A673 (cell line): ENCODE measurements at regions not wholly inside any gene's neighbourhood (a gene's known extent, or its start where the extent isn't known, plus 50 kb on each side); places are given as distances from the start of the nearest gene placed in this dataset.

ENCODE experiments used
- BruUV-seq: library from RNA; stranded (reverse); fragments of 400-500 nt; replicated peaks from 2 replicates; lab custom pipeline; 2021; lab: Mats Ljungman, UMichigan
- CTCF ChIA-PET: fragments of 300-600 bp; sonication (Branson Sonifier 250); formaldehyde crosslinking; loops from one replicate; lab custom pipeline; 2022; ENCODE audit warnings: antibody characterized with exemption; lab: Charles Lee
- POLR2A ChIA-PET: fragments of 300-600 bp; sonication (Branson Sonifier 250); formaldehyde crosslinking; loops from one replicate; lab custom pipeline; 2022; ENCODE audit warnings: antibody characterized with exemption; ENCODE audit not compliant: low non-redundant PET; lab: Charles Lee
- DNase-seq: peaks from one replicate; pipeline ENCODE4 v3.0.0-alpha.2; 2015; ENCODE audit warnings: low spot score
- H3K27ac ChIP-seq: fragments of 200-600 bp; sonication (generic); 2 replicates; pipeline ENCODE4 v1.5.1; 2016; ENCODE audit warnings: mixed run types, low read depth, mild to moderate bottlenecking, mixed read lengths, antibody characterized with exemption, low read length; ENCODE audit not compliant: poor library complexity, severe bottlenecking
- H3K27me3 ChIP-seq: fragments of 200-600 bp; sonication (generic); replicated peaks from 2 replicates; pipeline ENCODE4 v1.6.1; 2017; ENCODE audit warnings: mixed run types, low read depth, mild to moderate bottlenecking, mixed read lengths, antibody characterized with exemption, low read length; ENCODE audit not compliant: insufficient read depth, poor library complexity
- H3K36me3 ChIP-seq: fragments of 200-600 bp; sonication (generic); 2 replicates; pipeline ENCODE4 v1.6.1; 2016; ENCODE audit warnings: mixed run types, mild to moderate bottlenecking, mixed read lengths, antibody characterized with exemption, low read length; ENCODE audit not compliant: insufficient read depth, poor library complexity, severe bottlenecking
- H3K4me1 ChIP-seq: fragments of 200-600 bp; sonication (generic); 2 replicates; pipeline ENCODE4 v1.6.1; 2017; ENCODE audit warnings: mixed run types, mild to moderate bottlenecking, mixed read lengths, antibody characterized with exemption, low read length; ENCODE audit not compliant: insufficient read depth, poor library complexity, severe bottlenecking
- H3K4me3 ChIP-seq: fragments of 200-600 bp; sonication (generic); 2 replicates; pipeline ENCODE4 v1.5.1; 2016; ENCODE audit warnings: low read depth, mixed run types, mild to moderate bottlenecking, mixed read lengths, low read length; ENCODE audit not compliant: poor library complexity, severe bottlenecking
- H3K9me3 ChIP-seq: fragments of 200-600 bp; sonication (generic); 2 replicates; pipeline ENCODE4 v1.6.1; 2016; ENCODE audit warnings: mixed run types, low read depth, mild to moderate bottlenecking, mixed read lengths, antibody characterized with exemption, low read length; ENCODE audit not compliant: poor library complexity, severe bottlenecking
- CTCF ChIP-seq: fragments of 300-800, 200-600 bp; sonication (generic); conservative IDR thresholded peaks from 2 replicates; pipeline ENCODE4 v1.5.1; 2017; ENCODE audit warnings: low read depth, mild to moderate bottlenecking, antibody characterized with exemption, low read length, moderate library complexity, mixed read lengths
- EZH2 ChIP-seq: fragments of 200-600 bp; sonication (generic); IDR thresholded peaks from 2 replicates; pipeline ENCODE4 v1.6.1; 2017; ENCODE audit warnings: borderline replicate concordance, low read depth, mild to moderate bottlenecking, mixed read lengths, antibody characterized with exemption, low read length; ENCODE audit not compliant: poor library complexity, severe bottlenecking
- intact Hi-C: fragments of 100-400 bp; cut with micrococcal nuclease; formaldehyde crosslinking; loops from one replicate; pipeline ENCODE4 v1.10.0; 2022; ENCODE audit not compliant: unreplicated experiment

GRCh38 chr7:127487381-127487780, 94.9 kb upstream of the ZNF800 start:
- Histone ChIP-seq H3K4me3 (no peak overlapping the region), H3K4me1 (no peaks in the 10 kb centered on the region), H3K9me3 (no peaks in the 10 kb centered on the region), H3K27ac (no peak overlapping the region), H3K27me3 (peaks cover 9% of the 10 kb centered on the region), H3K36me3 (no peaks in the 10 kb centered on the region)
- intact Hi-C loops: no loop called here
- no TSS peak for BruUV-seq
- ChIA-PET POLR2A (no interaction called here), CTCF (no interaction called here)
- no peak for DNase-seq
- TF ChIP-seq EZH2 (no peak), CTCF (no peak)

- BruUV-seq: no TSS peak
- Histone ChIP-seq H3K9me3 (no peaks in the 10 kb centered on the region), H3K27ac (no peak overlapping the region), H3K4me1 (no peaks in the 10 kb centered on the region), H3K27me3 (peaks cover 3% of the 10 kb centered on the region), H3K36me3 (no peaks in the 10 kb centered on the region), H3K4me3 (no peak overlapping the region)
- ChIA-PET CTCF (no interaction called here), POLR2A (no interaction called here)
- intact Hi-C loops: no loop called here
- TF ChIP-seq EZH2 (no peak), CTCF (no peak)
- DNase-seq: no peak
Observed at GRCh38 chr7:127486654-127487053, 94.1 kb upstream of the ZNF800 start.

GRCh38 chr7:127485482-127485881, 93.0 kb upstream of the ZNF800 start:
- intact Hi-C loops: no loop called here
- ChIA-PET CTCF (no interaction called here), POLR2A (no interaction called here)
- H3K4me3 ChIP-seq: no peak overlapping the region
- no peaks in the 10 kb centered on the region for H3K4me1 ChIP-seq
- no peaks in the 10 kb centered on the region for H3K36me3 ChIP-seq
- no peak overlapping the region for H3K27ac ChIP-seq
- no peak for DNase-seq
- TF ChIP-seq CTCF (no peak), EZH2 (no peak)
- peaks cover 10% of the 10 kb centered on the region for H3K27me3 ChIP-seq
- BruUV-seq: no TSS peak
- no peaks in the 10 kb centered on the region for H3K9me3 ChIP-seq
